NT2/D1 (cell line): ENCODE measurements at regions not wholly inside any gene's neighbourhood (a gene's known extent, or its start where the extent isn't known, plus 50 kb on each side); places are given as distances from the start of the nearest gene placed in this dataset.

Source experiments
- SUZ12 ChIP-seq: IDR thresholded peaks from 2 replicates; pipeline ENCODE4 v1.6.1; 2011; ENCODE audit not compliant: insufficient read length, insufficient read depth; ENCODE audit errors: extremely low read depth
- YY1 ChIP-seq: IDR thresholded peaks from 2 replicates; pipeline ENCODE4 v1.6.1; 2011; ENCODE audit not compliant: insufficient read length, insufficient read depth
- ZNF274 ChIP-seq: IDR thresholded peaks from 2 replicates; pipeline ENCODE4 v1.6.1; 2011; ENCODE audit warnings: mild to moderate bottlenecking, low read depth, low read length

DNA sequence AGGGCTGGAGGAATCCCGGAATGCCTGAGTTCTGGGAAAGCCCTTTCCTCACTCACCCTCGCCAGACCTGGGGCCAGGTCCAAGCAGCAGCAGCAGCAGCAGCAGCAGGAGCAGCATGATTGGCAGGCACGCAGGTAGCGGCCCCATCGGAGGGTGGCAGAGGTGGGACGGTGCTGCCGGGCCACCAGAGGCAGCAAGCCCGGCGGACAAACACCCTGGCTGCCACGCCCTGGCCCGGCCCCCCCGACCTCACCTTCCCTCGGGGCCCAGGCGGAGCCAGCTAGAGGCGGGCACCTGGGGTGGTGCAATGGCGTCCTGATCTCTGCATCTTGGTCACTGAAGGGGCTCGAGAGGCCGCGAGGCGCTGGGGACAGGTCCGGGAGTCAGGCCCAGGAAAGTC is 122.4 kb downstream of the LAT start:
- TF ChIP-seq YY1 (no peak), SUZ12 (no peak), ZNF274 (no peak)
